Lung microvascular endothelial cell (primary cell): ENCODE measurements at regions not wholly inside any gene's neighbourhood (a gene's known extent, or its start where the extent isn't known, plus 50 kb on each side); places are given as distances from the start of the nearest gene placed in this dataset.

Source experiments
- DNase-seq, 2 donors: peaks; one replicate each; pipeline versions ENCODE4 v3.0.0 to v3.0.0-alpha.2; 2010; ENCODE audit warnings: low read depth in 2 of 2

GRCh38 chr2:129904532-129905446 lies 74.7 kb upstream of the RAB6C start:
- no peak for DNase-seq

- no peak for DNase-seq
Measured at GRCh38 chr2:129905664-129906081, 73.8 kb upstream of the RAB6C start.

- DNase-seq, result no peak
Measured at GRCh38 chr2:129906139-129906860, 73.2 kb upstream of the RAB6C start.

GRCh38 chr2:129906861-129907235 lies 72.6 kb upstream of the RAB6C start:
- DNase-seq, result no peak

DNA sequence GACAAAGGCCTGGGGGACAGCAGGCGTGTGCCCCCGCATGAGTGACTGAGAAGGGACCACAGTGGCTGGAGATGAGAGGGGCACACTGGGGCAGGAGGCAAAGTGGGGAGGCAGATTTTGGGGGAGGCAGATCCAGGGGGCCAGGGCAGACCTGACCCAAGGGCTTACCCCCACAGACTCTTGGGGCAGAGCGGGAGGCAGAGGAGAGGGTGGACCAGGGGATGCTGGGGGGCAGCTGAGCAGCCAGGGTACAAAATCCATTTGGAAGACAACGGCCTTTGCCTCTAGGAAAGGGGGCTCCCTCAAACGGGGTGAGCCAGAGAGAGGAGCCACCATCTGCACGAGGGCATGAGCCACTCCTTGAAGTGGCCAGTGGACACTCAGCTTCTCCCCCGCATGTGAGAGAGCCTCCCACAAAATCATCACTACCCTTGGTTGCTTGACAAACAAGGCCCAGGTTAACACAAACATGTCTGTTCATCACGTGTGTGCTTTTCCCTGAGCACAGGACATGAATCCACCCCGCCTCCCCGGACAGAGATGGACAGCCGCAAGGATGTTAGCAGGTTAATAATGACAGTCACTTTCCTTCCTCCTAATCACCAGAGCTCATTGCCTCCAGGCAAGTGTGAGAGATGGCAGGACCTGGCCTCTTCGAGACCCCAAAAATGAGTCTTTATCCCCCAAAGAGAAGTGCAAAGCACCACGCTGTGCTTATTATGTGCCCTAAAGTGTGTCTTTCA lies 72.0 kb upstream of the RAB6C start:
- no peak for DNase-seq

GRCh38 chr2:129908721-129909373 lies 70.6 kb upstream of the RAB6C start:
- no peak for DNase-seq

GRCh38 chr2:129909651-129910418 lies 69.6 kb upstream of the RAB6C start:
- DNase-seq, result no peak

DNA sequence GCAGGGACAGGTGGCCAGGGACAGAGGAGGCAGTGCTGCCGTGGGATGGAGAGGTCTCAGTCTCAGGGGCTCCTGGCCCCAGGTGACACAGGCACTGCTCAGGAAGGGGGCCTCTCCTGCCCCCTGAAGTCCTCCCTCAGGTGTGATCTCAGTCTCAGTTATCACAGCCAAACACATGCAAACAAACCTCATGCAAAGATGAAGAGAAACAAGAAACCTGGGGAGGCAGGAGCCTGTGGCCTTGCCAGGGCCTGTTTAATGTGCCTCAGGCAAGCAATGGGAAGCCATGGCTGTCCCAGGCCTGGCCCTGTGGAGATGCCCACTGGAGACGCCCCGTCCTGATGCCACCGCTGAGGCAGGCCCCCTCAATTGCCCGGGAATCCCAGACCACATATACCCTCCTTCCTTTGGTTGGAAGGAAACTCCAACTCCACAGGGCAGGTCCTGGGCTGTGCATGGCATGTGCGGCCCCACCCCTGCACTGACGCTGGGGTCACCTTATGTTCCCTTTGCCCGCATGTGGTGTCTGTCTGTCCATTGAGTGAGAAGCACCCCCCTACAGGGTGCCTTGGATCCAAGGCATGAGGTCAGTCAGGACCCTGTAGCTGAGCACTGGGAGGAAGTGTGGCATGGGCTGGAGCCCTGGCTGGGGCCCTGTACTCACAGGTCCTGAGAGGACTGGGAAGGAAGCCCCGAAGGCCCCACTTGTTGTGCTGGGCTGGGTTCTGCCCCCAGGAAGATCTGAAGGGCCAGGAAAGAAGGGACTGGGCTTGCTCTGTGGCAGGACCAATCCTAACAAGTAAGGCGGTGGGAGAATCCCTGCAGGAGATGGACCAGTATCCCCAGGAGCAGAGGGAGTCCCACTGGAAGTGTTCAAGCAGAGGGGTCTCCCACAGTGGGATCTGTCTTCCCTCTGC lies 68.8 kb upstream of the RAB6C start:
- DNase-seq, result no peak

GRCh38 chr2:129911363-129912065 lies 68.0 kb upstream of the RAB6C start:
- no peak for DNase-seq

DNA sequence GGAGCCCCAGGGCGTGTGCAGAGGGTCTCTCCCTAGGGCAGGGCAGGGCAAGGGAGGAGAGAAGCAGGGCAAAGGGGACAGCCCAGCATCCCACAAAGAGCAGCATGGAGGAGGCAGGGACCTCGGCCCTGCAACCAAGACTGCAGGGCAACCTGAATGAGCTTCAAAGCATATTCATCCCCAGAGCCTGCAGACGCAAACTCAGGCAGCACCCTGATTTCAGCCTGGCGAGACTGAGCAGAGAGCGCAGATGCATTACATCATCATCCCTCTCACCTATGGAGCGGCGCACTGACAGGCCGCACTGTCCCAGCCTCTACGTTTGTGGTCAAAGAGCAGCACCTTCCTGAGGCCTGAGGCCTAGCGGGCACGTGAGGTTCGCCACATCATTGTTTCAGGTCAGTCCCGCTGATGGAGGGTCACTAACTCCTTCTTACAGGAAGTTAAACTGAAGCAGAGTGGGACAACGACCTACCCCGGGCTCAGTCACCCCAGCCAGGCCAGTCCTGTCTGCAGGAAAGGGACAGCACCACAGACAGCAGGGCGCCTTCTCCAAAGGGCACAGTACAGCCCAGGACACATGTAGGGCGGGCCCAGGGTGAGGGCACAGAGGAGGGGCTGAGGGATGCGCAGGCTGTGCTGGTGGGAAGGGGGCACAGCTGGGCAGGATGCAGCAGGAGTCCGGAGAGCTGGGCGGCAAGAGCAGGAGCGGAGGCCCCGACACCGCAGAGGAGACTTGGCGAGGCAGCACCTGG lies 67.2 kb upstream of the RAB6C start:
- no peak for DNase-seq

DNA sequence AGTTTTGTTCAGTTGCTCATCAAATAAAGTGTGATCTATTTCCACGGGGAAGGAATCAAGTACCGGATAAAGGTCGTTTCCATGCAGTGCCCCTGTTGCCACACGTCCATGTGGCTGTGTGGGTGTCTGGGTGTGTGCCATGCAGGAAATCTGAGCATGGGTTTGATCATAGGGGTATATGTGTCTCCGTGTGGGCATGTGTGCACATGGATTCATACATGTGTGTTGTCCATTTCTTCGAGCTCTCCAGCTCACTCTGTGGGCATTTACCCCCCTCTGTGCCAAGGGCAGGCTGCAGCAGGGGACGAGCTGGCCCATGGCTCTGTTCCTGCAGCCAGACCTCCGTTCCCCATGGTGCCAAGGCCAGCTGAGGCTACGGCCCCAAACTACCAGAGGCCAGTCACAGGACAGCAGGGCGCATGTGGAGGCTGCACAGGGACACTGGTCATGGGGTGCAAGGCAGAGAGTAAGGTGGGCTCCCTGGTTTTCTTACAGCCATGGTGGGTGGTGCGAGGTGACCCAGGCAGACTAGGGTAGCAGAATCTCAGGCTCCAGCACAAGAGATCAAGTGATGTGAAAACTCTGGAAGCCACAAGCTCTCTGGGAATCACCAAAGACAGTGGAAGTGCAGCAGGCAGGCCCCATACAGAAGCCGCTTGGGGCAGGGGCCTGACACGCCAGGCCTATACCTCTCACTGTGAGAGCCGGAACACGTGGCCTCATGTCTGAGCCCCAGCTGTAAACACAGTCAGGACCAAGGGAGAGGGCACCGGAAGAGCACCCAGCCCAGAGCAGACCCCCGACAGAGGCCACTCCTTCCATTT lies 66.4 kb upstream of the RAB6C start:
- no peak for DNase-seq

DNA sequence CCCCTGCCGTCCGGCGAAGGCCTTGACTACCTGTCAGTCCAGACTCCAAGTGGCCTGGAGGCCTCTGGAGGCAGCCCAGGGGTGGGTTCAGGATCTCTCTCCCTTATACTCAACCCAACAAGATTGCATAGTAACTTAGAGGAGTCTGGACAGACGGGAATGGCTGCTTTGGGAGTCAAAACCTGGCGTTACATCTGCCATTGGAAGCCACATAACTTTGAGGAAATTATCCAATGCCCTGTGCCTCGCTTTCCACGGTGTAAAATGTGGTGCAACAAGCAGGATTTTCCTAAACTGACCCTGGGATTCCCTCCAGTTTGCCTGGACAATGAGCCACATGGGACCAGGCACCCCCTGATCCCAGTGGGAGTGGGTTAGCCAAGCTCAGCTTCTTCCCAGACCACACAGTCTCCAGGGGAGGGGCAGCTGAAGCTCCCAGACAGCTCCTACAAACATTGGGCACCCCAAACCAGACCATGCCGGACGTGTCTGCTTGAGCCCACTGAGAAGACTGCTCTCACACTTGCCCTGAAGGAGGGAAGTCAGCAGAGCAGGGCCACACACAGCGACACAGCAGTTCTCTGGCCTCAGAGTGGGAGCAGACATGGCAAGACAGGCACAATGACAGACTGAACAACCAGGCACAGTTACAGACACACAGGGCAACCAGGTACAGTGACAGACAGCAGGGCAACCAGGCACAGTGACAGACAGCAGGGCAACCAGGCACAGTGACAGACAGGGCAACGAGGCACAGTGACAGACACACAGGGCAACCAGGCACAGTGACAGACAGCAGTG lies 65.6 kb upstream of the RAB6C start:
- no peak for DNase-seq

GRCh38 chr2:129914538-129915302 lies 64.7 kb upstream of the RAB6C start:
- no peak for DNase-seq

DNA sequence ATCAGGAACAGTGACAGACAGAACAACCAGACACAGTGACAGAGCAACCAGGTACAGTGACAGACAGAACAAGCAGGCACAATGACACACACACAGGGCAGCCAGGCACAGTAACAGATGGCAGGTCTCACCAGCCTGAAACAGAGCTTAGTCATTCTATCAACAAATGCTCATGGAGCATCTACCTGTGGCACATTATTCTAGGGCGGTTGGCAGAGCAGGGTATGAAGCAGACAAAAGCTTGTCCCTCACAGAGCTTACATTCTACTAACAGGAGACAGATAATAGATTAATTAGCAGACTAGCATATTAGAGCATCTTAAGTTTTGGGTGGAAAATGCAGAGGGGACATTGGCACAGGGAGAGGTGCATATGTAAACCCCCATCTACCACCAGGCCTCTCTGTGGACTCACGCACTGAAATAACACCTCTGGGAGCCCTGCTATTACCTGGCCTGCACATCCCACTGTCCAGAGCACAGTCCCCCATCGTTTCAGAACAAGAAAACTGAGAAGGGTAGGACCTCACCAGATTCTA lies 64.1 kb upstream of the RAB6C start:
- no peak for DNase-seq

DNA sequence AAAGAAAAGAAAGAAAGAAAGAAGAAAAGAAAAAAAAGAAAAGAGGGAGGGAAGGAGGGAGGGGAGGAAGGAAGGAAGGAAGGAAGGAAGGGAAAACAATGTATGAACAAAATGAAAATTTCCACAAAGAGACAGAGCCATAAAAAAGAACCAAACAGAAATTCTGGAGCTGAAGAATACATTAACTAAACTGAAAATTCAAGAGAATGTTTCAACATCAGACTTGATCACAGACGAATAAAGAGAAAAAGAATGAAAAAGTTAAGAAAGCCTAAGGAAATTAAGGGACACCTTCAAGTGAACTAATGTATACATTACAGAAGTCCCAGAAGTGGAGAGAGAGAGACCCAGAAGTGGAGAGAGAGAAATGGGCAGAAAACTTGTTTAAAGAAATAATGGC lies 60.9 kb upstream of the RAB6C start:
- DNase-seq, result no peak
